Gastroesophageal sphincter (tissue), 3 donors: ENCODE measurements at regions not wholly inside any gene's neighbourhood (a gene's known extent, or its start where the extent isn't known, plus 50 kb on each side); places are given as distances from the start of the nearest gene placed in this dataset.

ENCODE experiments used
- CTCF ChIP-seq, 4 experiments: fragments of 200-600 bp in 2 of 4; fragments of 450-650 bp in 2 of 4; sonication (generic) in 1 of 4; IDR thresholded peaks; one replicate each; pipeline ENCODE4 v1.5.1; 2017 to 2019; ENCODE audit warnings: antibody characterized with exemption in 4 of 4, mild to moderate bottlenecking in 2 of 4, moderate library complexity in 2 of 4
- EP300 ChIP-seq: sonication (generic); formaldehyde crosslinking; IDR thresholded peaks from one replicate; pipeline ENCODE4 v1.6.1; 2017; ENCODE audit warnings: antibody characterized with exemption, mild to moderate bottlenecking
- POLR2AphosphoS5 ChIP-seq: sonication (generic); formaldehyde crosslinking; IDR thresholded peaks from one replicate; pipeline ENCODE4 v1.6.1; 2017; ENCODE audit warnings: antibody characterized with exemption

GRCh38 chr9:18365651-18366050, 108.3 kb upstream of the ADAMTSL1 start:
- TF ChIP-seq CTCF (IDR thresholded peaks at IDR 0.05) (no peak), EP300 (no peak), POLR2AphosphoS5 (no peak)
